Esophagus squamous epithelium (tissue), 5 donors: ENCODE measurements at regions not wholly inside any gene's neighbourhood (a gene's known extent, or its start where the extent isn't known, plus 50 kb on each side); places are given as distances from the start of the nearest gene placed in this dataset.

Experiments
- DNase-seq: peaks from one replicate; lab custom pipeline; 2025; lab: John Stamatoyannopoulos, UW
- H3K27ac ChIP-seq, 4 donors: fragments of 200-600 bp; sonication (generic); one replicate each; pipeline ENCODE4 v1.5.1; 2016 to 2019; ENCODE audit warnings: mild to moderate bottlenecking in 1 of 4
- H3K27me3 ChIP-seq, 4 donors: fragments of 200-600 bp; sonication (generic); 1 replicate in 3 of 4; 2 replicates in 1 of 4; pipeline versions ENCODE4 v1.5.1 to v1.6.0; 2017 to 2021; ENCODE audit warnings: antibody characterized with exemption in 1 of 4
- H3K36me3 ChIP-seq, 3 donors: fragments of 200-600 bp; sonication (generic); one replicate each; pipeline ENCODE4 v1.5.1; 2016 to 2019
- H3K4me1 ChIP-seq, 3 donors: fragments of 200-600 bp; sonication (generic); one replicate each; pipeline ENCODE4 v1.5.1; 2017 to 2019
- H3K4me3 ChIP-seq, 4 donors: fragments of 200-600 bp; sonication (generic); 1 replicate in 3 of 4; 2 replicates in 1 of 4; pipeline ENCODE4 v1.5.1; 2016 to 2019; ENCODE audit warnings: mild to moderate bottlenecking in 2 of 4, moderate library complexity in 1 of 4
- H3K9me3 ChIP-seq, 3 donors: fragments of 200-600 bp; sonication (generic); one replicate each; pipeline ENCODE4 v1.5.1; 2016 to 2019
- CTCF ChIP-seq, 6 experiments: fragments of 450-650 bp in 4 of 6; fragments of 200-600 bp in 2 of 6; sonication (generic) in 2 of 6; IDR thresholded peaks; one replicate each; pipeline ENCODE4 v1.5.1; 2016 to 2019; ENCODE audit warnings: antibody characterized with exemption in 6 of 6, mild to moderate bottlenecking in 4 of 6, moderate library complexity in 4 of 6
- POLR2A ChIP-seq, 4 donors: fragments of 450-650 bp; IDR thresholded peaks; one replicate each; pipeline ENCODE4 v1.6.1; 2017; ENCODE audit warnings: antibody characterized with exemption in 4 of 4, mild to moderate bottlenecking in 4 of 4, moderate library complexity in 3 of 4
- WGBS, 2 donors: methylation state at CpG; one replicate each; pipeline ENCODE4 v1.1.5; 2018; 5-methylcytosine and 5-hydroxymethylcytosine counted together
- intact Hi-C: fragments of 100-400 bp; cut with DNase I; formaldehyde crosslinking; loops from one replicate; pipeline ENCODE4 v1.15.0; 2022
- donor health status: DM: yes; HTN: yes; CAD: no.

GRCh38 chr9:107386396-107386795, 103.2 kb downstream of the KLF4 start:
- no peak for DNase-seq
- H3K9me3 ChIP-seq: no peaks in the 10 kb centered on the region
- WGBS, 2 donors: 36 to 40% methylated on average over 1 of the region's 1 CpG
- intact Hi-C loops: no loop called here
- H3K27ac ChIP-seq: peak overlapping the region in 1 of 4 donors; percentile 33
- H3K27me3 ChIP-seq: no peaks in the 10 kb centered on the region
- peaks cover 11 to 55% (median 13%) of the 10 kb centered on the region in 3 donors for H3K4me1 ChIP-seq
- H3K4me3 ChIP-seq: no peak overlapping the region
- H3K36me3 ChIP-seq: no peaks in the 10 kb centered on the region
- TF ChIP-seq CTCF (IDR thresholded peaks at IDR 0.05): no peak
- no peak for TF ChIP-seq POLR2A (IDR thresholded peaks at IDR 0.05)
